ENCODE measurements at regions not wholly inside any gene's neighbourhood (a gene's known extent, or its start where the extent isn't known, plus 50 kb on each side); places are given as distances from the start of the nearest gene placed in this dataset.

DNA sequence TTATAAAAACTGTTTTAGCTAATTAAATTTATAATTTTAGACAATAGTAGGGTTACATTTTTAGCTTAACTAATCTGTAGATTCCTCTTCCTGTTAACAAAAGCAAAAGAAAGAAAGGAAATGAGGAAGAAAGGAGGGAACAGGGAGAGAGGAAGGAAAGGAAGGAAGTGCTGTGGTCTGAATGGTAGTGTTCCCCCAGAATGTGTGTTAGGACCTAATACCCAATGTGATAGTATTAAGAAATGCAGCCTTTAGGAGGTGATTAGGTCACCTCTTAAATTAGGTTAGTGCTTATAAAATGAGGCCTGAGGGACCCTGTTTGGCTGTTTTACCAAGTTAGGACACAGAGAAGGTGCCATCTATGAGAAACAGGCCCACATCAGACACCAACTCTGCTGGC, 136.9 kb upstream of the SAMSN1 start:
- no peak for TF ChIP-seq YY1 (IDR thresholded peaks at IDR 0.05; ENCODE audit: insufficient read depth, insufficient read length)
- TF ChIP-seq SUZ12 (IDR thresholded peaks at IDR 0.05; ENCODE audit: extremely low read depth, insufficient read depth, insufficient read length) = no peak
- TF ChIP-seq ZNF274 (IDR thresholded peaks at IDR 0.05; ENCODE audit: low read depth, low read length) = no peak
- DNase-seq (ENCODE audit: low read depth, low spot score) = no peak
- no peaks in the 10 kb centered on the region for H3K27me3 ChIP-seq (ENCODE audit: insufficient read depth, insufficient read length)
- no peaks in the 10 kb centered on the region for H3K4me1 ChIP-seq (ENCODE audit: insufficient read depth, insufficient read length)
- no peak overlapping the region for H3K9ac ChIP-seq (ENCODE audit: insufficient read length, low read depth)
- no peak overlapping the region for H3K4me3 ChIP-seq (ENCODE audit: insufficient read length, low read depth)
- no peaks in the 10 kb centered on the region for H3K36me3 ChIP-seq (ENCODE audit: insufficient read depth, insufficient read length, low read length)
- no peaks in the 10 kb centered on the region for H3K9me3 ChIP-seq (ENCODE audit: insufficient read depth, low read length)

DNA sequence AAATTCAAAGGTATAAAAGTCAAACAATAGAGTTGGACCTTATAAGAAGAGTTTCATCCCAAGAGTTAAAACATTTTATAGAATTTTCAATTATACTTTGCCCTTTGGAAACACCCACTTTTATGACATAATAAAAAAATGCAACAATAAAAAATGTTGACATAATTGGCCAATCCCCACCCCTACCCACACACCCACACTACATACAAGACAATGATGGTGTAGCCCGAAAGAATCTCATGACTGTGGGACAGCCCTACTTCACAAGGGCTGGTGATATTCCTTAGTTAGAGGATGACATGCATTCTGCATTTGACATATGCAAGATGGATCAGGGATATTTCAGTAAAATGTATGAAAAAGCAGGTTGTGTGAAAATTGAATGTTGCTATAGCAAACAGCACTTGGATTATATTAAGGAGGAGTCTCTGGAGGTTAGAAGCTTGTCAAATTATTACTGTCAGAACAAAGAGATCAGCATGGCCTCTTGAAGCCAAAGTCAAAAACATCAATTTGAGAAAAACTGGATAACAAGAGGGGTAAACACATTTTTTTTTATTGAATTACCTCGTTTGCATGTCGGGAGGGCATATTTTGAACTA, 133.0 kb upstream of the SAMSN1 start:
- no peak for DNase-seq (ENCODE audit: low read depth, low spot score)
- Histone ChIP-seq H3K36me3 (ENCODE audit: insufficient read depth, insufficient read length, low read length) (no peaks in the 10 kb centered on the region), H3K9ac (ENCODE audit: insufficient read length, low read depth) (no peak overlapping the region), H3K4me1 (ENCODE audit: insufficient read depth, insufficient read length) (no peaks in the 10 kb centered on the region), H3K27me3 (ENCODE audit: insufficient read depth, insufficient read length) (no peaks in the 10 kb centered on the region), H3K4me3 (ENCODE audit: insufficient read length, low read depth) (no peak overlapping the region), H3K9me3 (ENCODE audit: insufficient read depth, low read length) (no peaks in the 10 kb centered on the region)
- no peak for TF ChIP-seq YY1 (IDR thresholded peaks at IDR 0.05; ENCODE audit: insufficient read depth, insufficient read length)
- no peak for TF ChIP-seq SUZ12 (IDR thresholded peaks at IDR 0.05; ENCODE audit: extremely low read depth, insufficient read depth, insufficient read length)
- no peak for TF ChIP-seq ZNF274 (IDR thresholded peaks at IDR 0.05; ENCODE audit: low read depth, low read length)

DNA sequence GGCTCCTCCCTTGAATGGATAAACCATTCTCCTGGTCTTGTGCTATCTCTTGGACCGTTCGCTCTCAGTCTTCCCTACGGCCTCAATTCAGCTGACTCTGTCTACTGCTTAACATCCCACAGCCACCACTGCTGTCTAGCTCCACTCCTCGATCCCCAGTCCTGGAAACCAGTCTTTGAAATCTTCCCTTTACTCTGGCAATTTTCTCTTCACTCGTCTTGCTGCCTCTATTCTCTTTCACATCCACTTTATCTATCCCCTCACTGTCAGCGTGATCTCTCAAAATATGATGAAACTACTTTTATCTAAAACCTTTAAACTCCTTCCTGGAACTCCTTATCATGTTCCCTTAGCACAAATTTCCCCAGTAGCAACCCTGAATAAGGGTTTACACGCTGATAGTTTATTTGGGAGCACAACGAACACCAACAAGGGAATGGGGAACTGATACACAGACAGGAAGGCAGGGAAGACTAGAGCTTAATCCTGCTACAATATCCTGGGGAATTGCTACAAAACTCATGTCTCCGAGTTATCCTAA, 131.6 kb upstream of the SAMSN1 start:
- DNase-seq (ENCODE audit: low read depth, low spot score) = no peak
- Histone ChIP-seq H3K9ac (ENCODE audit: insufficient read length, low read depth) (no peak overlapping the region), H3K9me3 (ENCODE audit: insufficient read depth, low read length) (no peaks in the 10 kb centered on the region), H3K27me3 (ENCODE audit: insufficient read depth, insufficient read length) (no peaks in the 10 kb centered on the region), H3K4me1 (ENCODE audit: insufficient read depth, insufficient read length) (no peaks in the 10 kb centered on the region), H3K36me3 (ENCODE audit: insufficient read depth, insufficient read length, low read length) (no peaks in the 10 kb centered on the region), H3K4me3 (ENCODE audit: insufficient read length, low read depth) (no peak overlapping the region)
- TF ChIP-seq SUZ12 (IDR thresholded peaks at IDR 0.05; ENCODE audit: extremely low read depth, insufficient read depth, insufficient read length) (no peak), ZNF274 (IDR thresholded peaks at IDR 0.05; ENCODE audit: low read depth, low read length) (no peak), YY1 (IDR thresholded peaks at IDR 0.05; ENCODE audit: insufficient read depth, insufficient read length) (no peak)

DNA sequence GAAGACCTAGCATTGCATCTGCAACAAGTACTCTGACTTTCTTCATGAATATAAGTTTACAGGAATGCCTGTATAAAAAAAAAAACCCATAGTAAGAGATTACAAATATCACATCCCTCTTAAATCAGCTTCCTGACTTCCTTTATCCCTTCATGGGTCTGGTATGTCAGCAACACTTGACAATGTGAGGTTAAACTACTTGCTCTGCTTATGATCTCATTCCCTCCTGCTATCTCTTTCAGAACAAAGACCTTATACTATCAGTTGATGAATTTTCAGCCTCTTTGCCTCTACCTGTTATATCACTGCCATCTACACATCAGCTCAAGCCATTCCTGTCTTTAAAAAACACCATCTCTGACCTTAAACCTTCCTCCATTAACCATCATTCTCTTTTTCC, 130.9 kb upstream of the SAMSN1 start:
- Histone ChIP-seq H3K9me3 (ENCODE audit: insufficient read depth, low read length) (no peaks in the 10 kb centered on the region), H3K9ac (ENCODE audit: insufficient read length, low read depth) (no peak overlapping the region), H3K36me3 (ENCODE audit: insufficient read depth, insufficient read length, low read length) (no peaks in the 10 kb centered on the region), H3K27me3 (ENCODE audit: insufficient read depth, insufficient read length) (no peaks in the 10 kb centered on the region), H3K4me3 (ENCODE audit: insufficient read length, low read depth) (no peak overlapping the region), H3K4me1 (ENCODE audit: insufficient read depth, insufficient read length) (no peaks in the 10 kb centered on the region)
- DNase-seq (ENCODE audit: low read depth, low spot score) = no peak
- no peak for TF ChIP-seq YY1 (IDR thresholded peaks at IDR 0.05; ENCODE audit: insufficient read depth, insufficient read length)
- no peak for TF ChIP-seq SUZ12 (IDR thresholded peaks at IDR 0.05; ENCODE audit: extremely low read depth, insufficient read depth, insufficient read length)
- no peak for TF ChIP-seq ZNF274 (IDR thresholded peaks at IDR 0.05; ENCODE audit: low read depth, low read length)

DNA sequence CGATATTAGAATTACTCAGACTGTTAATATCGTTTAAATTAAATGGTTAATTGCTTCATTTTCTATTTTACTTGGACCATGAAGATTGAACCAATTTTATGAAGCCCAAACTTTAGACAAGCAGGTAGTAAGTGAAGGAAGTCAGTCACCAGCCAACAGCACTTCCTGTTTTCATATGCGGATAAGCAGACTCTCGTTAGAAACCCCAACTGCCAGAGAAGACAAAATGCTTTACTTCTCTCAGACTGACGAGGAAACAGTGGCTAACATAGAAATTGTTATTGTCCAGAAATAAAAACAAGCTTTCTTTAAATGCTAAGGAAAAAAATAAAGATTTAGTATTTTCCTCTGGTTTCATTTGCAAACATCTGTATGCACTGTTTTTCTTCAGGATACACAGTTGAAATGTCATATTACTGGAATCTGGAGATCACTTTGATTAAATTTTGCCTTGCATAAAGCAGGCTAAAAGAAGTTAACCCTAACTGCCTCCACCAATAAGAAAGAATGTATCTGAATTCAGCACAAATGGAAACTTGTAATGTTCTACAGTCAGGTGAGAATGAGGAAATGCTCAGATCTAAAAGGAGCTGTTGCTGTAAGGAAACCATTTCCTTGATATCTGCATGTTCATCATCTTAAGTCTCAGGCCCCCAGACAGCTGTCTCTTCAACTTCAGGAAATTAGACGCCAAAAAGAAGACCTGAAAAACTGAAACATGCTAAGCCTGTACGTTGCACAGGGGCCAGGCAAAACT, 129.8 kb upstream of the SAMSN1 start:
- Histone ChIP-seq H3K4me3 (ENCODE audit: insufficient read length, low read depth) (no peak overlapping the region), H3K9ac (ENCODE audit: insufficient read length, low read depth) (no peak overlapping the region), H3K36me3 (ENCODE audit: insufficient read depth, insufficient read length, low read length) (no peaks in the 10 kb centered on the region), H3K27me3 (ENCODE audit: insufficient read depth, insufficient read length) (no peaks in the 10 kb centered on the region), H3K9me3 (ENCODE audit: insufficient read depth, low read length) (no peaks in the 10 kb centered on the region), H3K4me1 (ENCODE audit: insufficient read depth, insufficient read length) (no peaks in the 10 kb centered on the region)
- DNase-seq (ENCODE audit: low read depth, low spot score) = no peak
- TF ChIP-seq ZNF274 (IDR thresholded peaks at IDR 0.05; ENCODE audit: low read depth, low read length) = no peak
- TF ChIP-seq SUZ12 (IDR thresholded peaks at IDR 0.05; ENCODE audit: extremely low read depth, insufficient read depth, insufficient read length) = no peak
- no peak for TF ChIP-seq YY1 (IDR thresholded peaks at IDR 0.05; ENCODE audit: insufficient read depth, insufficient read length)

DNA sequence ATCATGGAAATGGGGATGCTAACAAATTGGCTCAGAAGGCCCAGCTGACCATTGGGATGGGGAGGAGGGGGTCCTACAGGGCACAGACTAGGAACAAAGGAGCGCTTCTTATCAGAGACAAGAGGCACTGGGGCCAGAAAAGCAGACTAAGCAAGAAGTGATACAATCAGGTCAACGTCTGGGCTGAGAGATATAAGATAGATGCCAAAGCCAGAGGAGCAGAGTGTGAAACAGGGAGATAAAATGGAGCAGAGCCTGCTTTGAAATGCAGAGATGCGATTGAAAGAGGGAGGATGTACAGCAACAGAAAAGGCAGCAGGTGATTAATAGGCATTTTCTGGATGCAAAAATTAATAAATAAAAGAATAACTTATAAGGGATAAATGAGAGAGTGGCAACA, 127.5 kb upstream of the SAMSN1 start:
- H3K36me3 ChIP-seq (ENCODE audit: insufficient read depth, insufficient read length, low read length) = no peaks in the 10 kb centered on the region
- H3K4me1 ChIP-seq (ENCODE audit: insufficient read depth, insufficient read length) = no peaks in the 10 kb centered on the region
- H3K4me3 ChIP-seq (ENCODE audit: insufficient read length, low read depth) = no peak overlapping the region
- DNase-seq (ENCODE audit: low read depth, low spot score) = no peak
- no peak overlapping the region for H3K9ac ChIP-seq (ENCODE audit: insufficient read length, low read depth)
- no peaks in the 10 kb centered on the region for H3K27me3 ChIP-seq (ENCODE audit: insufficient read depth, insufficient read length)
- TF ChIP-seq ZNF274 (IDR thresholded peaks at IDR 0.05; ENCODE audit: low read depth, low read length) = no peak
- no peak for TF ChIP-seq SUZ12 (IDR thresholded peaks at IDR 0.05; ENCODE audit: extremely low read depth, insufficient read depth, insufficient read length)
- no peak for TF ChIP-seq YY1 (IDR thresholded peaks at IDR 0.05; ENCODE audit: insufficient read depth, insufficient read length)
- H3K9me3 ChIP-seq (ENCODE audit: insufficient read depth, low read length) = no peaks in the 10 kb centered on the region

DNA sequence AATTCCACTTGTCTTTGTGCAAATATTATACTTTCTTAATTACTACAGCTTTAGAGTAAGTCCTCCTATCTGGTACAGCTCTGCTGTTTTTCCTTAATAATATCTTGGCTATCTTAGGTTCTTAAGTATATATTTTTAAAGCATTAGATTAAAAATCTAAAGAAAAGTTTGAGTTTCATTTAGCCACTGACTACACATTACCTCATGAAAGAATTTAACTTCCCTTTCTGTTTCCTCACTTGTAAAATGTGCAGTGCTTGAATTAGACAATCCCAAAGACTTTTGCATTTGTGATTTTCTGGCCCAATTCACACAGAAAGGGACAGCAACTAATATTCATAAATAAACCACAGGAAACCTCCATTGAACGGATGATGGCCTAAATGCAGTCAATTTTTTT, 126.4 kb upstream of the SAMSN1 start:
- Histone ChIP-seq H3K36me3 (ENCODE audit: insufficient read depth, insufficient read length, low read length) (no peaks in the 10 kb centered on the region), H3K4me1 (ENCODE audit: insufficient read depth, insufficient read length) (no peaks in the 10 kb centered on the region), H3K4me3 (ENCODE audit: insufficient read length, low read depth) (no peak overlapping the region), H3K27me3 (ENCODE audit: insufficient read depth, insufficient read length) (no peaks in the 10 kb centered on the region), H3K9me3 (ENCODE audit: insufficient read depth, low read length) (no peaks in the 10 kb centered on the region), H3K9ac (ENCODE audit: insufficient read length, low read depth) (no peak overlapping the region)
- TF ChIP-seq SUZ12 (IDR thresholded peaks at IDR 0.05; ENCODE audit: extremely low read depth, insufficient read depth, insufficient read length) = no peak
- DNase-seq (ENCODE audit: low read depth, low spot score) = no peak
